CD8-positive, alpha-beta memory T cell (primary cell): ENCODE measurements at regions not wholly inside any gene's neighbourhood (a gene's known extent, or its start where the extent isn't known, plus 50 kb on each side); places are given as distances from the start of the nearest gene placed in this dataset.
"Not testable (repeated sequence)": the region's sequence is repeated elsewhere in the genome, so short reads cannot be mapped to it uniquely, and the experiment has no call there.

ENCODE experiments used
- CTCF ChIA-PET: fragments of 350-600 bp; sonication (Branson Sonifier 250); formaldehyde crosslinking; loops from one replicate; lab custom pipeline; 2021; ENCODE audit warnings: antibody characterized with exemption; lab: Charles Lee
- POLR2A ChIA-PET: fragments of 350-600 bp; sonication (Branson Sonifier 250); formaldehyde crosslinking; loops from one replicate; lab custom pipeline; 2021; ENCODE audit warnings: antibody characterized with exemption; lab: Charles Lee
- DNase-seq, 5 donors: peaks; one replicate each; pipeline versions ENCODE4 v3.0.0 to v3.0.0-alpha.2; 2020 to 2022; ENCODE audit warnings: mixed read lengths in 1 of 5
- H3K27ac ChIP-seq: one replicate; pipeline ENCODE4 v1.7.0; 2013; ENCODE audit warnings: low read depth, mild to moderate bottlenecking, low read length, moderate library complexity
- H3K27me3 ChIP-seq: 2 replicates; pipeline ENCODE4 v1.7.0; 2013; ENCODE audit warnings: low read length, mild to moderate bottlenecking; ENCODE audit not compliant: insufficient read depth, poor library complexity, severe bottlenecking
- H3K36me3 ChIP-seq: 2 replicates; pipeline ENCODE4 v1.7.0; 2013; ENCODE audit warnings: mild to moderate bottlenecking, low read length, moderate library complexity; ENCODE audit not compliant: insufficient read depth
- H3K4me1 ChIP-seq: 2 replicates; pipeline ENCODE4 v1.7.0; 2013; ENCODE audit warnings: mild to moderate bottlenecking, low read length, moderate library complexity; ENCODE audit not compliant: insufficient read depth
- H3K4me3 ChIP-seq: 2 replicates; pipeline ENCODE4 v1.7.0; 2013; ENCODE audit warnings: mild to moderate bottlenecking, low read length
- H3K9me3 ChIP-seq: 2 replicates; pipeline ENCODE4 v1.7.0; 2013; ENCODE audit warnings: mild to moderate bottlenecking, low read length
- H3K27ac Mint-ChIP-seq, 8 donors: one replicate each; pipeline ENCODE4 v1.8.0; 2020 to 2021; ENCODE audit warnings: mixed read lengths in 8 of 8, mild to moderate bottlenecking in 6 of 8, inconsistent platforms in 3 of 8, moderate library complexity in 3 of 8
- H3K27me3 Mint-ChIP-seq, 2 donors: one replicate each; pipeline ENCODE4 v1.8.0; 2020 to 2021; ENCODE audit warnings: mixed read lengths in 2 of 2, mild to moderate bottlenecking in 1 of 2, moderate library complexity in 1 of 2
- H3K36me3 Mint-ChIP-seq, 3 donors: one replicate each; pipeline ENCODE4 v1.8.0; 2020 to 2021; ENCODE audit warnings: mixed read lengths in 3 of 3, inconsistent platforms in 1 of 3, mild to moderate bottlenecking in 1 of 3
- H3K4me1 Mint-ChIP-seq, 3 donors: one replicate each; pipeline ENCODE4 v1.8.0; 2020 to 2021; ENCODE audit warnings: mixed read lengths in 3 of 3, inconsistent platforms in 1 of 3, mild to moderate bottlenecking in 1 of 3
- H3K4me3 Mint-ChIP-seq, 7 donors: one replicate each; pipeline ENCODE4 v1.8.0; 2020 to 2021; ENCODE audit warnings: mixed read lengths in 7 of 7, mild to moderate bottlenecking in 6 of 7, moderate library complexity in 4 of 7, inconsistent platforms in 2 of 7
- H3K9me3 Mint-ChIP-seq, 5 donors: one replicate each; pipeline ENCODE4 v1.8.0; 2020 to 2022; ENCODE audit warnings: mixed read lengths in 5 of 5, mild to moderate bottlenecking in 3 of 5, moderate library complexity in 2 of 5, inconsistent platforms in 1 of 5

DNA sequence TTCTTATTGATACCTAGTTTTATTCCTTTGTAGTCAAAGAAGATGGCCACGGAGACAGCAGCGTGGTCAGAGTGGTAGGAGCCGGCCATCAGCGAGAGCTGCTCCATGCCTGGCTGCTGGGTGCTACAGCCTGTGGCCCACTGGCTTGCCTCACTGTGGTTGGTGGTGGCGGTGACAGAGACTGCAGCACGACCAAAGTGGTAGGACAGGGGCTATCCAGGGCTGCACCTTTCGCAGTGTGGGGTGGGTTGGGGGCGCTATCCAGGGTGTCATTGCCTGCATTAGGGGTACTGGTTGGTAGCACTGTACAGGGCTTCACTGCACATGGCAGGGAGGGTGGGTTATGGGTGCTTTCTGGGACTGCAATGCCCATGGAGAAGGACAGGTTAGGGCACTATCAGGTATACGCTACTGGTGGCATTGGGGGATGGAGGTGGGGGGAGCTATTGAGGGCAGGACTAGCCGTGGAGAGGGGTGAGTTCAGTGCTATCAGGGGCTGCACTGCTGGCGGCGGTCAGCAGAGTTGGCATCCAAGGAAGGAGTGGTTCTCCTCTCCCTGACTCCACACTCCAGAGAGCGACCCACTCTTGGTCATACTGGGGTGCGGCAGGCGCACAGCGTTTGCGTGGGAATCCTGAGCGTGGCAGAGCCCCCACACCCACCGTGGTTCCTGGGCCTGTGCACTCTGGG is 241.1 kb downstream of the GOLGA6L6 start:
- DNase-seq, H3K4me1 ChIP-seq, POLR2A ChIA-PET, H3K4me3 Mint-ChIP-seq, H3K36me3 ChIP-seq, H3K27me3 Mint-ChIP-seq, H3K4me3 ChIP-seq, H3K27ac ChIP-seq, H3K9me3 Mint-ChIP-seq, H3K4me1 Mint-ChIP-seq, H3K27me3 ChIP-seq, H3K36me3 Mint-ChIP-seq, H3K9me3 ChIP-seq, H3K27ac Mint-ChIP-seq, CTCF ChIA-PET: not testable (repeated sequence)

DNA sequence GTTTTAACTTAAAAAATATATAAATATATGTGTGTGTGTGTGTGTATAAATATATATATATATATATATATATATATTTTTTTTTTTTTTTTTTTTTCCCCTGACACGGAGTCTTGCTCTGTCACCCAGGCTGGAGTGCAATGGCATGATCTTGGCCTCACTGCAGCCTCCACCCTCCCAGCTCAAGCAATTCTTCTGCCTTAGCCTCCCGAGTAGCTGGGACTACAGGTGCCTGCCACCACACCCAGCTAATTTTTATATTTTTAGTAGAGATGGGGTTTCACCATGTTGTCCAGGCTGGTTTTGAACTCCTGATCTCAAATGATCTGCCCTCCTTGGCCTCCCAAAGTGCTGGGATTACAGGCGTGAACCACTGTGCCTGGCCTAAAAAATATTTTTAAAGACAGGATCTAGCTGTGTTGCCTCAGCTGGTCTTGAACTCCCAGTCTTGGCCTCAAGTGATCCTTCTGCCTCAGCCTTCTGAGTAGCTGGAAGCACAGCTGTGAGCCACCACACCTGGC is 243.9 kb downstream of the GOLGA6L6 start:
- H3K4me3 ChIP-seq, DNase-seq, H3K27me3 ChIP-seq, H3K36me3 Mint-ChIP-seq, H3K27me3 Mint-ChIP-seq, CTCF ChIA-PET, H3K36me3 ChIP-seq, H3K9me3 Mint-ChIP-seq, H3K9me3 ChIP-seq, POLR2A ChIA-PET, H3K27ac ChIP-seq, H3K27ac Mint-ChIP-seq, H3K4me1 Mint-ChIP-seq, H3K4me1 ChIP-seq, H3K4me3 Mint-ChIP-seq: not testable (repeated sequence)

DNA sequence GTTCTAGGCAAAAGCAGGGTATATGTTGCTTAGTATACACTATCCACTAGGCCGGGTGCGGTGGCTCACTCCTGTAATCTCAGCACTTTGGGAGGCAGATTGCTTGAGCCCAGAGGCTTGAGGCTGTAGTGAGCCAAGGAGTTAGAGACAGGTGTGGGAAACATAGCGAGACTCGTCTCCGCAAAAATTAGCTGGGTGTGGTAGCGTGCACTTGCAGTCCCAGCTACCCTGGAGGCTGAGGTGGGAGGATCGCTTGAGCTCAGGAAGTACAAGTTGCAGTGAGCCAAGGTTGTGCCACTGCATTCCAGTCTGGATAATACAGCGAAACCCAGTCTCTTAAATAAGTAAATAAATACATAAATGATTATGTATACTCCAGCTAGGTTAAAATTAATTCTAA is 245.3 kb downstream of the GOLGA6L6 start:
- H3K4me1 Mint-ChIP-seq, H3K9me3 ChIP-seq, H3K27ac Mint-ChIP-seq, H3K4me3 ChIP-seq, H3K36me3 ChIP-seq, H3K4me1 ChIP-seq, H3K27me3 Mint-ChIP-seq, H3K27me3 ChIP-seq, H3K4me3 Mint-ChIP-seq, H3K9me3 Mint-ChIP-seq, CTCF ChIA-PET, DNase-seq, POLR2A ChIA-PET, H3K27ac ChIP-seq, H3K36me3 Mint-ChIP-seq: not testable (repeated sequence)

DNA sequence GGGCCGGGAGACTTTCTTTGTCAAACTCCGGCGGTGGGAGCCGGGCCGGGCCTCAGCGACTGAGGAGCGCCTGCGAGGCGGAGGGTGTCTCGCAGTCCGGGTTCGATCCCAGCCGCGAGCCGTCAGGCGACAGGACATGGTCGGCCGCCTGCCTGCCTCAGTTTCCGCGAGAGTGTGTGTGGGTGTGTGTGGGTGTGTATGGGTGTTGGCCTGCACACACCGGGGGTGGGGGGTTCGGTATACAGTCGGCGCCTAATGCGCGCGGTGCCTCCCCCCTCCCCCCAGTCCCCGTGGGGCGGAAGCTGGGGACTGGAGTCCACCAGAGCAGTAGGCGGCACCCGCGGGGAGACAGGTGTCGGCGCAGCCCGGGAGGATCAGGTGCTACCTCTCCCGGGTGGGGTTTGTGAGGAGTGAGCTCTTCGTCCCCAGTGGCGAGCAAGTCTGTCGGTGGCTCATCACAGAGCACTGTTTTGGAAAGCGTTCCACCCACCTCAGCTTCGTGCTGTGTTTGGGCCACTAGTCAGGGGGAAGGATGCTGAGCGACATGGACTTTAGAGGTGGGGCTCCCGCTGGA is 246.3 kb downstream of the GOLGA6L6 start:
- CTCF ChIA-PET: no interaction called here
- no peak overlapping the region for H3K27ac ChIP-seq
- Mint-ChIP-seq H3K27ac (no peak overlapping the region), H3K9me3 (no peaks in the 10 kb centered on the region), H3K4me1 (no peaks in the 10 kb centered on the region), H3K4me3 (no peak overlapping the region), H3K27me3 (no peaks in the 10 kb centered on the region), H3K36me3 (no peaks in the 10 kb centered on the region)
- H3K9me3 ChIP-seq: no peaks in the 10 kb centered on the region
- DNase-seq: no peak
- H3K4me1 ChIP-seq: no peaks in the 10 kb centered on the region
- no peaks in the 10 kb centered on the region for H3K27me3 ChIP-seq
- H3K4me3 ChIP-seq: no peak overlapping the region
- no peaks in the 10 kb centered on the region for H3K36me3 ChIP-seq
- POLR2A ChIA-PET: no interaction called here

DNA sequence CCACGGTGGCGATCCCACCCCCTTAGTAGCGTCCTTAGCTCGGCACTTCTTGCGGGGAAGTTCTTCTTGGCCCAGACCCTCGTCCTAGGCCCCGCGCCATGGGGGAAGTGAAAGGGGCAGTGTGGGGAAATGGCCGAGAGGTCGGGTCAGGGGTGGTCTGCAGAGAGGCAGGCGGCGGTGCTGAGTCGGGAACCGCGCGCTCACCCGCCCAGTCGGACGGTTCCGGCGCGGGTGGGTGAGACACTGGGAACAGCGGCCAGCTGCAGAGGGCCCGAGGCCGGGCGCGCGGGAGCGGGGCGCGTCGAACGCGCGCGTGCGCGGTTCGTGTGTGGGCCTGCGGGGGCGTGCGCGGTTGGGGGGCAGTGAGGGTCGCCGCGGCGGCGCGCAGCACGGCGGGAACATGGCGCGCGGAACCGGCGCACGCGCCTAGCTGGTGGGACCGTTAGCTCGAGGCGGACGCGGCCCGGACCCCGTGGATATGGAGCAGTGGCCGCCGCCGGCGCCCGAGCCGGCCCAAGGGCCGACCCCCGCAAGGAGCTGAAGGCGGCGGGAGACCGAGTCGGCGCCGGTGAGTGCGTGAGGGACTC is 246.9 kb downstream of the GOLGA6L6 start:
- Mint-ChIP-seq H3K36me3 (no peaks in the 10 kb centered on the region), H3K27me3 (no peaks in the 10 kb centered on the region), H3K27ac (no peak overlapping the region), H3K4me1 (no peaks in the 10 kb centered on the region), H3K9me3 (no peaks in the 10 kb centered on the region), H3K4me3 (no peak overlapping the region)
- no peaks in the 10 kb centered on the region for H3K4me1 ChIP-seq
- DNase-seq: peak in 1 of 5 donors; percentile 52
- H3K27ac ChIP-seq: no peak overlapping the region
- ChIA-PET CTCF (no interaction called here), POLR2A (no interaction called here)
- H3K36me3 ChIP-seq: no peaks in the 10 kb centered on the region
- no peaks in the 10 kb centered on the region for H3K9me3 ChIP-seq
- H3K4me3 ChIP-seq: no peak overlapping the region
- H3K27me3 ChIP-seq: no peaks in the 10 kb centered on the region

DNA sequence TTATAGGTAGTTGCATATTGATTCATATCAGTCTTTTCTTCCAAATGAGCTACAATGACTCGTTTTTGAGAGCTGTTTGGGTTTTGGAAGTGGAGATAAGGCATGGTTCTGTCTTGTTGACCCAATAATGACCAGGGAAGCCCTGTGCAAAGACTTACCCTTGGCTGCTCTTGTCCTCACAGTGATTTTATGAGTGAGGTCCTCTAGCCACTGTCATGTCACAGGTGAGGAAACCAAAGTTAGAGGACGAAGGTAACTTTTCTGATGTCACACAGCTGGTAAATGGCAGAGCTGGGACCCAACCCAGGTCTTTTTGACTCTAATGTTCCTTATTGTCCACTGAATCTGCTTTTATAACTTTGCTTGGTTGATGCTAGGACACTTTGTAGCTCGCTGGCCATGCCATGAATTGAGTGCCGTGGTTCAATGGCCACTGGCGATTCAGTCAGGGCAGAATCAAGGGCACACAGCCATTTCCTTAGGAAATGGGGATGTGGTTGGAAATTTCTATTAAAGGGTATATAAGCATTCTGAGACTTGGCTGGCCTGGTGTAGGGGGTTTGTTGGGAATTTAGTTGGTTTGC is 249.1 kb downstream of the GOLGA6L6 start:
- H3K36me3 ChIP-seq, POLR2A ChIA-PET, H3K36me3 Mint-ChIP-seq, H3K4me3 Mint-ChIP-seq, H3K27me3 ChIP-seq, H3K9me3 Mint-ChIP-seq, H3K27ac ChIP-seq, H3K4me3 ChIP-seq, H3K27ac Mint-ChIP-seq, H3K4me1 ChIP-seq, DNase-seq, CTCF ChIA-PET, H3K9me3 ChIP-seq, H3K27me3 Mint-ChIP-seq, H3K4me1 Mint-ChIP-seq: not testable (repeated sequence)

DNA sequence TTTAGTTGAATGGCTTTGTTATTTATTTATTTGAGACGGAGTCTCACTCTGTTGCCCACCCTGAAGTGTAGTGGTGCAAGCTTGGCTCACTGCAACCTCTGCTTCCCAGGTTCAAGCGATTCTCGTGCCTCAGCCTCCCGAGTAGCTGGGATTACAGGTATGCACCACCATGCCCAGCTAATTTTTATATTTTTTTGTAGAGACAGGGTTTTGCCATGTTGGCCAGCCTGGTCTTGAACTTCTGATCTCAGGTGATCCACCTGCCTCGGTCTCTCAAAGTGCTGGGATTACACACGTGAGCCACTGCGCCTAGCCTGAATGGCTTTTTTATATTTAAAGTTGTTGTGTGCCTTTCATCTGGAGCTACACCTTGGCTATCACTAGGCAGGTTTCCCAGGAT is 250.0 kb downstream of the GOLGA6L6 start:
- CTCF ChIA-PET, H3K9me3 Mint-ChIP-seq, H3K4me1 ChIP-seq, H3K36me3 Mint-ChIP-seq, H3K27ac Mint-ChIP-seq, H3K4me1 Mint-ChIP-seq, H3K4me3 Mint-ChIP-seq, H3K27ac ChIP-seq, POLR2A ChIA-PET, H3K36me3 ChIP-seq, H3K9me3 ChIP-seq, H3K27me3 Mint-ChIP-seq, H3K4me3 ChIP-seq, H3K27me3 ChIP-seq, DNase-seq: not testable (repeated sequence)

DNA sequence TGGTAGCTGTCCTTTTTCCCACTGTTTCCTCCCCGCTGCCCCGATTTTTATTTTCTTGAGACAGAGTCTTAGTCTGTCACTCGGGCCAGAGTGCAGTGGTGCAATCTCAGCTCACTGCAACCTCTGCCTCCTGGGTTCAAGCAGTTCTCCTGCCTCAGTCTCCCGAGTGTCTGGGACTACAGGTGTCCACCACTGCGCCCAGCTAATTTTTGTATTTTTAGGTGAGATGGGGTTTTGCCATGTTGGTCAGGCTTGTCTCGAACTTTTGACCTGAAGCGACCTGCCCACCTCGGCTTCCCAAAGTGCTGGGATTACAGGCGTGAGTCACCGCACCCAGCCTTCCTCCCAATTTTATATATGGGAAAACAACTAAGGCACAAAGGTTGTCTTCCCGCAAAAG is 251.0 kb downstream of the GOLGA6L6 start:
- H3K4me1 Mint-ChIP-seq, H3K27ac ChIP-seq, H3K4me3 Mint-ChIP-seq, H3K36me3 ChIP-seq, POLR2A ChIA-PET, CTCF ChIA-PET, H3K9me3 ChIP-seq, H3K36me3 Mint-ChIP-seq, H3K27me3 Mint-ChIP-seq, DNase-seq, H3K9me3 Mint-ChIP-seq, H3K27ac Mint-ChIP-seq, H3K27me3 ChIP-seq, H3K4me1 ChIP-seq, H3K4me3 ChIP-seq: not testable (repeated sequence)
